ENCODE measurements at regions not wholly inside any gene's neighbourhood (a gene's known extent, or its start where the extent isn't known, plus 50 kb on each side); places are given as distances from the start of the nearest gene placed in this dataset.

DNA sequence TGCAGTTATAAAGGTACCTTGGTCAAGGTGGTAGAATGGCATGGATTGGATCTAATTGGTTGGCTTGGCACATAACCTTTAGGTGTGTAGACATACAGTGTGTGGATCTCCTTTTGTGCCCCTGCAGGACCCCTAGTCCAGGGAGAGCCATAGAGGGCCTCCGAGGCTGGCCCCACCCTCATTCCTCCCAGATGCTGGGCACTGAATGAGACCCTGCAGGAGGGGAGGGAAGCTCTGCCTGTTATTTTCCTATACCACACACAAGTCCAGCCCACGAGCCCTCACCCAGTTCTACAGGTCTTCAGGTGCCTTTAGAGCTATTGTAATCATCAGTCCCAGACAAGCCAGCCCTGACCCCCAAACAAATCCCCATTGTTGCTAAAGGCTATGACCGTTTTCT lies 58.9 kb downstream of the KCNF1 start:
- Histone ChIP-seq H3K27me3 (peaks cover 0 to 58% (median 0%) of the 10 kb centered on the region in 4 donors), H3K4me1 (no peaks in the 10 kb centered on the region), H3K36me3 (no peaks in the 10 kb centered on the region), H3K4me3 (no peak overlapping the region), H3K27ac (no peak overlapping the region), H3K9me3 (no peaks in the 10 kb centered on the region)
- no peak for TF ChIP-seq POLR2A (IDR thresholded peaks at IDR 0.05)
- TF ChIP-seq, protein P1, sequence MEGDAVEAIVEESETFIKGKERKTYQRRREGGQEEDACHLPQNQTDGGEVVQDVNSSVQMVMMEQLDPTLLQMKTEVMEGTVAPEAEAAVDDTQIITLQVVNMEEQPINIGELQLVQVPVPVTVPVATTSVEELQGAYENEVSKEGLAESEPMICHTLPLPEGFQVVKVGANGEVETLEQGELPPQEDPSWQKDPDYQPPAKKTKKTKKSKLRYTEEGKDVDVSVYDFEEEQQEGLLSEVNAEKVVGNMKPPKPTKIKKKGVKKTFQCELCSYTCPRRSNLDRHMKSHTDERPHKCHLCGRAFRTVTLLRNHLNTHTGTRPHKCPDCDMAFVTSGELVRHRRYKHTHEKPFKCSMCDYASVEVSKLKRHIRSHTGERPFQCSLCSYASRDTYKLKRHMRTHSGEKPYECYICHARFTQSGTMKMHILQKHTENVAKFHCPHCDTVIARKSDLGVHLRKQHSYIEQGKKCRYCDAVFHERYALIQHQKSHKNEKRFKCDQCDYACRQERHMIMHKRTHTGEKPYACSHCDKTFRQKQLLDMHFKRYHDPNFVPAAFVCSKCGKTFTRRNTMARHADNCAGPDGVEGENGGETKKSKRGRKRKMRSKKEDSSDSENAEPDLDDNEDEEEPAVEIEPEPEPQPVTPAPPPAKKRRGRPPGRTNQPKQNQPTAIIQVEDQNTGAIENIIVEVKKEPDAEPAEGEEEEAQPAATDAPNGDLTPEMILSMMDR (IDR thresholded peaks at IDR 0.05) = no peak
- no peak for DNase-seq
- WGBS, 2 donors = 20 to 33% methylated on average over 2 of the region's 3 CpGs
- intact Hi-C loops (cut with DNase I) = no loop called here

- H3K4me1 ChIP-seq = no peaks in the 10 kb centered on the region
- no peak overlapping the region for H3K4me3 ChIP-seq
- H3K36me3 ChIP-seq = no peaks in the 10 kb centered on the region
- H3K27ac ChIP-seq = no peak overlapping the region
- DNase-seq = no peak
- WGBS, 2 donors = 72 to 86% methylated on average over 5 to 9 of the region's 15 CpGs
- intact Hi-C loops (cut with DNase I) = no loop called here
- TF ChIP-seq, protein P1 (IDR thresholded peaks at IDR 0.05) = no peak
- TF ChIP-seq POLR2A (IDR thresholded peaks at IDR 0.05) = no peak
- H3K9me3 ChIP-seq = no peaks in the 10 kb centered on the region
- peaks cover 0 to 51% (median 0%) of the 10 kb centered on the region in 4 donors for H3K27me3 ChIP-seq
These were observed 59.6 kb downstream of the KCNF1 start for GRCh38 chr2:10971161-10971887.

GRCh38 chr2:10971888-10972260 lies 60.1 kb downstream of the KCNF1 start:
- TF ChIP-seq, protein P1 (IDR thresholded peaks at IDR 0.05) = no peak
- TF ChIP-seq POLR2A (IDR thresholded peaks at IDR 0.05) = no peak
- Histone ChIP-seq H3K4me3 (no peak overlapping the region), H3K9me3 (no peaks in the 10 kb centered on the region), H3K27ac (no peak overlapping the region), H3K36me3 (no peaks in the 10 kb centered on the region), H3K4me1 (no peaks in the 10 kb centered on the region), H3K27me3 (peaks cover 0 to 46% (median 0%) of the 10 kb centered on the region in 4 donors)
- DNase-seq = no peak
- WGBS, 2 donors = 46 to 62% methylated on average over 4 to 8 of the region's 8 CpGs
- intact Hi-C loops (cut with DNase I) = no loop called here

GRCh38 chr2:10972683-10973433 lies 61.1 kb downstream of the KCNF1 start:
- Histone ChIP-seq H3K4me1 (no peaks in the 10 kb centered on the region), H3K4me3 (no peak overlapping the region), H3K27me3 (peaks cover 0 to 37% (median 0%) of the 10 kb centered on the region in 4 donors), H3K27ac (no peak overlapping the region), H3K9me3 (no peaks in the 10 kb centered on the region), H3K36me3 (no peaks in the 10 kb centered on the region)
- intact Hi-C loops (cut with DNase I) = no loop called here
- 82 to 86% methylated on average over 14 to 17 of the region's 17 CpGs for WGBS, 2 donors
- TF ChIP-seq, protein P1 (IDR thresholded peaks at IDR 0.05) = no peak
- TF ChIP-seq POLR2A (IDR thresholded peaks at IDR 0.05) = no peak
- no peak for DNase-seq

GRCh38 chr2:10973766-10974165 lies 62.0 kb downstream of the KCNF1 start:
- Histone ChIP-seq H3K4me3 (no peak overlapping the region), H3K9me3 (no peaks in the 10 kb centered on the region), H3K27me3 (peaks cover 0 to 37% (median 0%) of the 10 kb centered on the region in 4 donors), H3K4me1 (no peaks in the 10 kb centered on the region), H3K36me3 (no peaks in the 10 kb centered on the region), H3K27ac (no peak overlapping the region)
- WGBS, 2 donors = 60 to 76% methylated on average over 3 to 6 of the region's 6 CpGs
- intact Hi-C loops (cut with DNase I) = no loop called here
- no peak for DNase-seq
- TF ChIP-seq POLR2A (IDR thresholded peaks at IDR 0.05) = no peak
- TF ChIP-seq, protein P1 (IDR thresholded peaks at IDR 0.05) = no peak
